Neuronal stem cell (in vitro differentiated cells): ENCODE measurements at regions not wholly inside any gene's neighbourhood (a gene's known extent, or its start where the extent isn't known, plus 50 kb on each side); places are given as distances from the start of the nearest gene placed in this dataset.
A peak's percentile ranks its signal among the peaks of the same experiment; 100 is the strongest.

Experiments
- DNase-seq: peaks from one replicate; pipeline ENCODE4 v3.0.0-alpha.2; 2013; ENCODE audit warnings: low spot score
- H2AFZ ChIP-seq: one replicate; pipeline ENCODE4 v1.6.1; 2013; ENCODE audit warnings: mild to moderate bottlenecking, low read length, inconsistent platforms
- H2AK5ac ChIP-seq: 2 replicates; pipeline ENCODE4 v1.6.1; 2013; ENCODE audit warnings: low read depth, mild to moderate bottlenecking, inconsistent platforms, low read length, moderate library complexity, mixed read lengths
- H2BK120ac ChIP-seq: 2 replicates; pipeline ENCODE4 v1.6.1; 2013; ENCODE audit warnings: low read depth, mild to moderate bottlenecking, inconsistent platforms, low read length, moderate library complexity, mixed read lengths
- H2BK12ac ChIP-seq: one replicate; pipeline ENCODE4 v1.6.1; 2013; ENCODE audit warnings: low read length, inconsistent platforms
- H2BK15ac ChIP-seq: 2 replicates; pipeline ENCODE4 v1.6.1; 2013; ENCODE audit warnings: mild to moderate bottlenecking, low read length, inconsistent platforms, mixed read lengths
- H2BK5ac ChIP-seq: one replicate; pipeline ENCODE4 v1.6.1; 2013; ENCODE audit warnings: inconsistent platforms, mild to moderate bottlenecking, low read length, moderate library complexity
- H3K14ac ChIP-seq: one replicate; pipeline ENCODE4 v1.6.1; 2013; ENCODE audit warnings: low read length, inconsistent platforms
- H3K18ac ChIP-seq: 2 replicates; pipeline ENCODE4 v1.6.1; 2013; ENCODE audit warnings: low read length, inconsistent platforms
- H3K23ac ChIP-seq: 2 replicates; pipeline ENCODE4 v1.6.1; 2013; ENCODE audit warnings: low read depth, mild to moderate bottlenecking, mixed read lengths, low read length, inconsistent platforms; ENCODE audit not compliant: poor library complexity
- H3K27ac ChIP-seq: replicated peaks from 3 replicates; pipeline ENCODE4 v1.5.1; 2013; ENCODE audit warnings: low read length, inconsistent platforms
- H3K27me3 ChIP-seq, 3 experiments: 2 replicates each; pipeline ENCODE4 v1.6.1; 2013; ENCODE audit warnings: low read length in 3 of 3, mild to moderate bottlenecking in 2 of 3, inconsistent platforms in 1 of 3, low read depth in 1 of 3, mixed read lengths in 1 of 3, moderate library complexity in 1 of 3; ENCODE audit not compliant: control insufficient read depth in 3 of 3, insufficient read depth in 3 of 3
- H3K36me3 ChIP-seq, 2 donors: replicated peaks in 1 of 2; 2 replicates each; pipeline ENCODE4 v1.6.1; 2013; ENCODE audit warnings: low read length in 2 of 2; ENCODE audit not compliant: control insufficient read depth in 2 of 2, insufficient read depth in 2 of 2
- H3K4ac ChIP-seq: 2 replicates; pipeline ENCODE4 v1.6.1; 2013; ENCODE audit warnings: inconsistent platforms, mild to moderate bottlenecking, low read length, moderate library complexity
- H3K4me1 ChIP-seq, 2 donors: 1 replicate in 1 of 2; 2 replicates in 1 of 2; pipeline ENCODE4 v1.6.1; 2013; ENCODE audit warnings: low read length in 2 of 2, low read depth in 1 of 2; ENCODE audit not compliant: control insufficient read depth in 2 of 2, insufficient read depth in 1 of 2
- H3K4me2 ChIP-seq: one replicate; pipeline ENCODE4 v1.6.1; 2013; ENCODE audit warnings: mild to moderate bottlenecking, low read length, inconsistent platforms; ENCODE audit not compliant: insufficient read depth, poor library complexity, severe bottlenecking
- H3K4me3 ChIP-seq, 2 donors: 2 replicates each; pipeline ENCODE4 v1.5.1; 2013; ENCODE audit warnings: low read length in 2 of 2, mild to moderate bottlenecking in 2 of 2, inconsistent platforms in 1 of 2, moderate library complexity in 1 of 2
- H3K79me1 ChIP-seq: one replicate; pipeline ENCODE4 v1.6.1; 2013; ENCODE audit warnings: low read depth, mild to moderate bottlenecking, inconsistent platforms, low read length, moderate library complexity
- H3K9ac ChIP-seq: one replicate; pipeline ENCODE4 v1.6.1; 2013; ENCODE audit warnings: mild to moderate bottlenecking, low read depth, low read length, inconsistent platforms; ENCODE audit not compliant: poor library complexity
- H3K9me3 ChIP-seq, 2 donors: replicated peaks in 1 of 2; 2 replicates each; pipeline versions ENCODE3 to v1.6.1; 2013; ENCODE audit warnings: low read length in 2 of 2, mild to moderate bottlenecking in 2 of 2, inconsistent platforms in 1 of 2, low read depth in 1 of 2, mixed read lengths in 1 of 2, moderate library complexity in 1 of 2; ENCODE audit not compliant: control insufficient read depth in 2 of 2, insufficient read depth in 1 of 2
- H4K8ac ChIP-seq: one replicate; pipeline ENCODE4 v1.6.1; 2013; ENCODE audit warnings: low read depth, mild to moderate bottlenecking, inconsistent platforms, low read length, moderate library complexity
- H4K91ac ChIP-seq: one replicate; pipeline ENCODE4 v1.6.1; 2013; ENCODE audit warnings: low read length, low read depth, mild to moderate bottlenecking, inconsistent platforms; ENCODE audit not compliant: poor library complexity
- WGBS, 2 donors: extraction: QIAGEN DNeasy Blood & Tissue Kit; methylation state at CpG; one replicate each; pipeline ENCODE4 v1.1.7; 2013; ENCODE audit warnings: missing lambda C conversion rate in 2 of 2, mixed read lengths in 1 of 2; ENCODE audit not compliant: insufficient read length in 2 of 2, insufficient replicate concordance in 1 of 2; ENCODE audit errors: extremely low coverage in 2 of 2; 5-methylcytosine and 5-hydroxymethylcytosine counted together

- Histone ChIP-seq H4K91ac (no peak overlapping the region), H2BK5ac (no peak overlapping the region), H2BK120ac (no peak overlapping the region), H3K79me1 (no peaks in the 10 kb centered on the region), H2BK12ac (no peak overlapping the region), H3K14ac (no peak overlapping the region), H2AFZ (no peak overlapping the region), H3K27me3 (peaks cover 0 to 32% (median 3%) of the 10 kb centered on the region in 3 experiments), H3K4me3 (no peak overlapping the region), H3K4ac (no peak overlapping the region), H3K18ac (peak overlapping the region; percentile 42), H3K36me3 (no peaks in the 10 kb centered on the region), H2BK15ac (no peak overlapping the region), H3K27ac (no peak overlapping the region), H3K9me3 (no peaks in the 10 kb centered on the region), H3K9ac (no peak overlapping the region), H3K4me1 (peaks cover 4 to 5% of the 10 kb centered on the region in 2 donors), H2AK5ac (peak overlapping the region; percentile 77), H3K23ac (no peak overlapping the region), H3K4me2 (no peak overlapping the region), H4K8ac (no peak overlapping the region)
- no CpG with 5 or more reads among the region's 9 CpGs for WGBS, 2 donors
- DNase-seq, result no peak
Measured at GRCh38 chr15:70159001-70159712, 61.4 kb upstream of the TLE3 start.

DNA sequence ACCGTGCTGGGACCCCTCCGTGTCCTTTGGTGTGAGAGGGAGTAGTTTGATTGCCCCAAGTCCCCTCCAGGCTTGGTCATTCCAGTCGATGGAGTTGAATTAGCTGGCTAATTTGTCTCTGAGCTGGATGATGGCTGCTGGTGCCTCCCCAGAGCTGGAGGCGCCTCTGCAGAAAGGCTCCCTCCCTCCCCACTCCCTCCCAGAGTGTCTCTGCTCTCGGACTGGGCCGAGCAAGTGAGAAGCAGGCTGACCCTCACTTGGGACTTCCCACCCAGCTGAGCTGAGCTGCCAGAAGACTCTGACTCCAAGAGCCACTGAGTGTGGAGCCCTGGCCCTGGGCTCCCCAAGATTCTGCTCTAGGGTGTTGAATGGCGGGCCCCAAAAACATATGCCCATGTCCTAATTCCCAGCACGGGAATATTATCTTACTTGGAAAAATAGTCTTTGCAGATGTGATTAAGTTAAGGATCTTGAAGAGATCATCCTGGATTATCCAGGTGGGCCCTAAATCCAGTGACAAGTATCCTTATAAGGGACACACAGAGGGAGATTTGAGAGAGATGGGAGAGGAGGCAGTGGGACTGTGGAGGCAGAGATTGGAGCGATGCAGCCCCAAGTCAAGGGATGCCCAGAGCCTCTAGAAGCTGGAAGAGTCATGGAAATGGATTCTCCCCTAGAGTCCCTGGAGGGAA lies 60.7 kb upstream of the TLE3 start:
- H3K9me3 ChIP-seq, result no peaks in the 10 kb centered on the region
- no peak overlapping the region for H2BK5ac ChIP-seq
- H4K8ac ChIP-seq, result no peak overlapping the region
- H3K4me1 ChIP-seq, result peaks cover 4 to 6% of the 10 kb centered on the region in 2 donors
- H3K4ac ChIP-seq, result no peak overlapping the region
- no peak overlapping the region for H3K23ac ChIP-seq
- peak overlapping the region; percentile 25 for H3K18ac ChIP-seq
- no peak overlapping the region for H3K4me3 ChIP-seq
- no peaks in the 10 kb centered on the region for H3K36me3 ChIP-seq
- no peak overlapping the region for H3K27ac ChIP-seq
- H2BK12ac ChIP-seq, result no peak overlapping the region
- H3K27me3 ChIP-seq, result peaks cover 0 to 39% (median 3%) of the 10 kb centered on the region in 3 experiments
- no peak overlapping the region for H3K4me2 ChIP-seq
- WGBS, 2 donors, result no CpG with 5 or more reads among the region's 9 CpGs
- no peak overlapping the region for H2BK120ac ChIP-seq
- no peak overlapping the region for H2AK5ac ChIP-seq
- DNase-seq, result no peak
- H2BK15ac ChIP-seq, result no peak overlapping the region
- no peak overlapping the region for H2AFZ ChIP-seq
- no peak overlapping the region for H4K91ac ChIP-seq
- no peak overlapping the region for H3K9ac ChIP-seq
- H3K14ac ChIP-seq, result no peak overlapping the region
- no peaks in the 10 kb centered on the region for H3K79me1 ChIP-seq

- DNase-seq, result no peak
- no peaks in the 10 kb centered on the region for H3K79me1 ChIP-seq
- H3K27me3 ChIP-seq, result peaks cover 0 to 50% (median 3%) of the 10 kb centered on the region in 3 experiments
- H2BK120ac ChIP-seq, result no peak overlapping the region
- no peak overlapping the region for H2AFZ ChIP-seq
- H3K4me3 ChIP-seq, result no peak overlapping the region
- H4K8ac ChIP-seq, result no peak overlapping the region
- no peak overlapping the region for H2BK5ac ChIP-seq
- no peak overlapping the region for H3K4me2 ChIP-seq
- no peak overlapping the region for H2BK12ac ChIP-seq
- peak overlapping the region; percentile 28 for H2AK5ac ChIP-seq
- WGBS, 2 donors, result no CpG with 5 or more reads among the region's 17 CpGs
- no peak overlapping the region for H3K4ac ChIP-seq
- H3K14ac ChIP-seq, result peak overlapping the region; percentile 60
- H3K23ac ChIP-seq, result no peak overlapping the region
- H3K36me3 ChIP-seq, result no peaks in the 10 kb centered on the region
- no peaks in the 10 kb centered on the region for H3K9me3 ChIP-seq
- peak overlapping the region; percentile 36 for H3K18ac ChIP-seq
- H2BK15ac ChIP-seq, result no peak overlapping the region
- H3K27ac ChIP-seq, result no peak overlapping the region
- H3K4me1 ChIP-seq, result peaks cover 4 to 6% of the 10 kb centered on the region in 2 donors
- no peak overlapping the region for H4K91ac ChIP-seq
- no peak overlapping the region for H3K9ac ChIP-seq
Measured at GRCh38 chr15:70156671-70157271, 59.1 kb upstream of the TLE3 start.
